Neutrophil (primary cell): ENCODE measurements at regions not wholly inside any gene's neighbourhood (a gene's known extent, or its start where the extent isn't known, plus 50 kb on each side); places are given as distances from the start of the nearest gene placed in this dataset.

Source experiments
- H3K27ac ChIP-seq: fragments of 200-600 bp; sonication (generic); 2 replicates; pipeline ENCODE4 v1.5.1; 2016; ENCODE audit warnings: mild to moderate bottlenecking, moderate library complexity
- H3K27me3 ChIP-seq: fragments of 200-600 bp; sonication (generic); 2 replicates; pipeline ENCODE4 v1.6.0; 2016; ENCODE audit warnings: mild to moderate bottlenecking
- H3K36me3 ChIP-seq: fragments of 200-600 bp; sonication (generic); 2 replicates; pipeline ENCODE4 v1.5.1; 2017
- H3K4me1 ChIP-seq, 2 experiments: fragments of 200-600 bp in 1 of 2; sonication (generic) in 1 of 2; 1 replicate in 1 of 2; 2 replicates in 1 of 2; pipeline versions ENCODE4 v1.5.1 to v1.6.1; 2013 to 2016; ENCODE audit warnings: low read depth in 1 of 2, low read length in 1 of 2, mild to moderate bottlenecking in 1 of 2, moderate library complexity in 1 of 2; ENCODE audit not compliant: control insufficient read depth in 1 of 2, insufficient read depth in 1 of 2
- H3K4me3 ChIP-seq, 2 experiments: fragments of 200-600 bp in 1 of 2; sonication (generic) in 1 of 2; 1 replicate in 1 of 2; 2 replicates in 1 of 2; pipeline ENCODE4 v1.5.1; 2013 to 2016; ENCODE audit warnings: low read depth in 1 of 2, low read length in 1 of 2, mild to moderate bottlenecking in 1 of 2, moderate library complexity in 1 of 2
- H3K9me3 ChIP-seq: fragments of 200-600 bp; sonication (generic); 2 replicates; pipeline ENCODE4 v1.5.1; 2016
- TF ChIP-seq, protein P1 (sequence below): fragments of 200-600 bp; sonication (generic); IDR thresholded peaks from 2 replicates; pipeline ENCODE4 v1.5.1; 2016; ENCODE audit warnings: antibody characterized with exemption

DNA sequence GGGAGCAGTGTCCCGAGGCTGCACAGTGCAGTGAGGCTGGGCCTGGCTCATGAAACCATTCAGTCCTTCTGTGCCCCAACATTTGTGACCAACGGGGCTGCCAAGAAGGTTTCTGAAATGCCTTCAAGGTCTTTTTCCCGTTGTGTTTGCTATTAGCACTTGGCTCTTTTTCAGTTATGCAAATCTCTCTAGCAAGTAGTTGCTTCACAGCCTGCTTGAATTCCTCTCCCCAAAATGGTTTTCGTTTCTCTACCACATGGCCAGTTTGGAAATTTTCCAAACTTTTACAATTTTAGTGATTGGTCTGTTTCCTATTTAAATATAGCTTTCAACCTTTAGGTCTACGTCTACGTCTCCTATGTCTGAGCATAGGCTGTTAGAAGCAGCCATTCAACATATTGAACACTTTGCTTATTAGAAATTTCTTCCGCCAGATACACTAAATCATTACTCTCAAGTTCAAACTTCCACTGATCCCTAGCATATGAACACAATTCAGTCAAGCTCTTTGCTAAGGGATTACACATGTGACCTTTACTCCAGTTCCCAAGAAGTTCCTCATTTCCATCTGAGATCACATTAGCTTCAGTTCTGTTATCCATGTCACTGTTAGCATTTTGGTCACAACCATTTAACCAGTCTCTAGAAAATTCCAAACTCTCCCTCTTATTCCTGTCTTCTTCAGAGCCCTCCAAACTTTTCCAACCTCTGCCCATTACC is 901.8 kb downstream of the GLUD2 start:
- TF ChIP-seq, protein P1, sequence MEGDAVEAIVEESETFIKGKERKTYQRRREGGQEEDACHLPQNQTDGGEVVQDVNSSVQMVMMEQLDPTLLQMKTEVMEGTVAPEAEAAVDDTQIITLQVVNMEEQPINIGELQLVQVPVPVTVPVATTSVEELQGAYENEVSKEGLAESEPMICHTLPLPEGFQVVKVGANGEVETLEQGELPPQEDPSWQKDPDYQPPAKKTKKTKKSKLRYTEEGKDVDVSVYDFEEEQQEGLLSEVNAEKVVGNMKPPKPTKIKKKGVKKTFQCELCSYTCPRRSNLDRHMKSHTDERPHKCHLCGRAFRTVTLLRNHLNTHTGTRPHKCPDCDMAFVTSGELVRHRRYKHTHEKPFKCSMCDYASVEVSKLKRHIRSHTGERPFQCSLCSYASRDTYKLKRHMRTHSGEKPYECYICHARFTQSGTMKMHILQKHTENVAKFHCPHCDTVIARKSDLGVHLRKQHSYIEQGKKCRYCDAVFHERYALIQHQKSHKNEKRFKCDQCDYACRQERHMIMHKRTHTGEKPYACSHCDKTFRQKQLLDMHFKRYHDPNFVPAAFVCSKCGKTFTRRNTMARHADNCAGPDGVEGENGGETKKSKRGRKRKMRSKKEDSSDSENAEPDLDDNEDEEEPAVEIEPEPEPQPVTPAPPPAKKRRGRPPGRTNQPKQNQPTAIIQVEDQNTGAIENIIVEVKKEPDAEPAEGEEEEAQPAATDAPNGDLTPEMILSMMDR = no peak
- H3K9me3 ChIP-seq = no peaks in the 10 kb centered on the region

DNA sequence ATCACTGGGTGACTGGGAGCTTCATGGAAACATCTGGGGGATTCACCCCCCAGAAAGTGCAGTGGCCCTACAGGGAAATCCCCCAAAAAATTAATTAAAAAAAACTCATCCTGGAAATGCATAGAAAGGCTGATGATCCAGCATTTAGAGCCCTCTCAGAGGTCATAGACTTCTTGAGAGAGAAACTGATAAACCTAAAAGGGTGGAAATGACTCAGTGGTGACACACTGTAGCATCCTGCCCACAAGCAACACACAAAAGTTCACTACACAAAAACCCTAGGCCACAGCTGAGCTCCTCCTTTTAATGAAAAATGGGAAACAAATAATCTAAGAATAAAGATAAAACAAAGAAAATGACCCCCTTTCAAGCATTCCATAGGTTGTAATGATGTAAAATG is 911.5 kb downstream of the GLUD2 start:
- no peaks in the 10 kb centered on the region for H3K4me1 ChIP-seq
- TF ChIP-seq, protein P1 = no peak
- no peaks in the 10 kb centered on the region for H3K27me3 ChIP-seq
- H3K9me3 ChIP-seq = no peaks in the 10 kb centered on the region
- no peaks in the 10 kb centered on the region for H3K36me3 ChIP-seq
- no peak overlapping the region for H3K4me3 ChIP-seq
- no peak overlapping the region for H3K27ac ChIP-seq

More for the DNA sequence above, 901.8 kb downstream of the GLUD2 start:
- H3K27ac ChIP-seq = no peak overlapping the region
- H3K4me3 ChIP-seq = no peak overlapping the region
- H3K4me1 ChIP-seq = no peaks in the 10 kb centered on the region
- H3K27me3 ChIP-seq = no peaks in the 10 kb centered on the region
- H3K36me3 ChIP-seq = no peaks in the 10 kb centered on the region

DNA sequence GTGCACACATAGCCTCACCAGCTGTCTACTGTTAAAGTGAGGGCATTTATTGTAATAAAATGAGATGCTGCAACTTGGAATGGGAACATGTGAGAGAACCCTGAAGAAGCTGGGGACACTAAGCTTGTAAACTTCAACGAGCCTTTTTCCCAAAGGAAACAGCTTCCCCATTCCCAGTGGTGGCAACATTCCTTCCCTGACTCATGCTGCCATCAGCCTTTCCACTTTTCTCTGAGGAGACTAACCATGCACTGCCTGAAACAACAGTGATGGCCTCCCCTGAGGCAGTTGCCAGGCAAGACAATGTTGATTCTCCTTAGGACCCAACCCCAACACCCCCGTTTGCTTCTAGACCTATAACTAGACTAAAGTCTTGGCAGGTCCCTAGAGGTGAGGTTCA is 928.3 kb downstream of the GLUD2 start:
- no peak overlapping the region for H3K4me3 ChIP-seq
- H3K27me3 ChIP-seq = no peaks in the 10 kb centered on the region
- no peaks in the 10 kb centered on the region for H3K9me3 ChIP-seq
- TF ChIP-seq, protein P1 = no peak
- H3K36me3 ChIP-seq = no peaks in the 10 kb centered on the region
- H3K4me1 ChIP-seq = no peaks in the 10 kb centered on the region
- no peak overlapping the region for H3K27ac ChIP-seq

DNA sequence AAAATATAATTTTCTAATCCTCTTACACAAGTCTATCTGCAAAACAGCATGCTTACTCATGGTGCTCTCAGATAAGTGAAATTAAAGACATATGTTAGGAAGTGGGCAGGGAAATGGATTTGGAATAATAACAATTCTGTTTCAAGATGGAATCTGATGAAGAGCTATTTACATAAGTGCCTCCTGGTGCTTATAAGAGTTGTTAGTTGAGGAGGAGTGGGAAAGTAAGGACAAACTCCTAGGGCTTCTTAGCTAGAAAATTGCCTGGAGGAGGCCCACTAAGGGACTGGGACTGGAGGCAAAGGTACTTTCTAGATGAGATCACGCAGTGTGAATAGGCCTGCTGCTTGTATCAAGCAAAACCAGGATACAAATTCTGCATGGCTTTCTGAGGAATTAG is 939.8 kb downstream of the GLUD2 start:
- no peaks in the 10 kb centered on the region for H3K4me1 ChIP-seq
- H3K27me3 ChIP-seq = no peaks in the 10 kb centered on the region
- no peaks in the 10 kb centered on the region for H3K9me3 ChIP-seq
- no peaks in the 10 kb centered on the region for H3K36me3 ChIP-seq
- H3K27ac ChIP-seq = no peak overlapping the region
- no peak overlapping the region for H3K4me3 ChIP-seq
- TF ChIP-seq, protein P1 = no peak

- no peak overlapping the region for H3K27ac ChIP-seq
- no peaks in the 10 kb centered on the region for H3K27me3 ChIP-seq
- no peak overlapping the region for H3K4me3 ChIP-seq
- H3K9me3 ChIP-seq = no peaks in the 10 kb centered on the region
- no peaks in the 10 kb centered on the region for H3K36me3 ChIP-seq
- no peaks in the 10 kb centered on the region for H3K4me1 ChIP-seq
- TF ChIP-seq, protein P1 = no peak
These were observed 940.4 kb downstream of the GLUD2 start for GRCh38 chrX:121987835-121988234.
